ENCODE measurements at regions not wholly inside any gene's neighbourhood (a gene's known extent, or its start where the extent isn't known, plus 50 kb on each side); places are given as distances from the start of the nearest gene placed in this dataset.
"Not testable (repeated sequence)": the region's sequence is repeated elsewhere in the genome, so short reads cannot be mapped to it uniquely, and the experiment has no call there.

- TF ChIP-seq POLR2A (IDR thresholded peaks at IDR 0.05; ENCODE audit: low read depth, low read length), result no peak
- DNase-seq (ENCODE audit: insufficient read length, low spot score) (no peak), FAIRE-seq (no peak)
Observed at GRCh38 chr4:27964095-27964494, 1103.5 kb downstream of the STIM2 start.

GRCh38 chr4:27966664-27967063, 1106.0 kb downstream of the STIM2 start:
- no peak for FAIRE-seq
- DNase-seq (ENCODE audit: insufficient read length, low spot score), result no peak

GRCh38 chr4:27973056-27973455, 1112.4 kb downstream of the STIM2 start:
- DNase-seq (ENCODE audit: insufficient read length, low spot score) (no peak), FAIRE-seq (no peak)

More at GRCh38 chr4:27966664-27967063, 1106.0 kb downstream of the STIM2 start:
- no peak for TF ChIP-seq POLR2A (IDR thresholded peaks at IDR 0.05; ENCODE audit: low read depth, low read length)

GRCh38 chr4:27973700-27974099, 1113.1 kb downstream of the STIM2 start:
- FAIRE-seq, result no peak
- TF ChIP-seq POLR2A (IDR thresholded peaks at IDR 0.05; ENCODE audit: low read depth, low read length), result no peak
- no peak for DNase-seq (ENCODE audit: insufficient read length, low spot score)

More at GRCh38 chr4:27973056-27973455, 1112.4 kb downstream of the STIM2 start:
- TF ChIP-seq POLR2A (IDR thresholded peaks at IDR 0.05; ENCODE audit: low read depth, low read length), result no peak

- DNase-seq (ENCODE audit: insufficient read length, low spot score) (no peak), FAIRE-seq (no peak)
- no peak for TF ChIP-seq POLR2A (IDR thresholded peaks at IDR 0.05; ENCODE audit: low read depth, low read length)
Observed at GRCh38 chr4:27974339-27974738, 1113.7 kb downstream of the STIM2 start.

GRCh38 chr4:27974881-27975280, 1114.2 kb downstream of the STIM2 start:
- not testable (repeated sequence) for DNase-seq (ENCODE audit: insufficient read length, low spot score); FAIRE-seq

- not testable (repeated sequence) for FAIRE-seq; DNase-seq (ENCODE audit: insufficient read length, low spot score)
Observed at GRCh38 chr4:27978427-27979109, 1117.9 kb downstream of the STIM2 start.

- TF ChIP-seq POLR2A (IDR thresholded peaks at IDR 0.05; ENCODE audit: low read depth, low read length), result no peak
- FAIRE-seq (no peak), DNase-seq (ENCODE audit: insufficient read length, low spot score) (no peak)
Observed at GRCh38 chr4:27985522-27985921, 1124.9 kb downstream of the STIM2 start.

- TF ChIP-seq POLR2A (IDR thresholded peaks at IDR 0.05; ENCODE audit: low read depth, low read length), result no peak
- DNase-seq (ENCODE audit: insufficient read length, low spot score) (no peak), FAIRE-seq (no peak)
Observed at GRCh38 chr4:27986476-27986875, 1125.8 kb downstream of the STIM2 start.

GRCh38 chr4:28001698-28002097, 1141.1 kb downstream of the STIM2 start:
- DNase-seq (ENCODE audit: insufficient read length, low spot score), result no peak
- no peak for TF ChIP-seq POLR2A (IDR thresholded peaks at IDR 0.05; ENCODE audit: low read depth, low read length)
- no peak for FAIRE-seq

- FAIRE-seq (no peak), DNase-seq (ENCODE audit: insufficient read length, low spot score) (no peak)
- no peak for TF ChIP-seq POLR2A (IDR thresholded peaks at IDR 0.05; ENCODE audit: low read depth, low read length)
Observed at GRCh38 chr4:28004520-28004919, 1143.9 kb downstream of the STIM2 start.

- DNase-seq (ENCODE audit: insufficient read length, low spot score) (no peak), FAIRE-seq (no peak)
- TF ChIP-seq POLR2A (IDR thresholded peaks at IDR 0.05; ENCODE audit: low read depth, low read length), result no peak
Observed at GRCh38 chr4:28006021-28006420, 1145.4 kb downstream of the STIM2 start.

GRCh38 chr4:28007693-28008092, 1147.1 kb downstream of the STIM2 start:
- TF ChIP-seq POLR2A (IDR thresholded peaks at IDR 0.05; ENCODE audit: low read depth, low read length), result no peak
- no peak for FAIRE-seq
- DNase-seq (ENCODE audit: insufficient read length, low spot score), result no peak

GRCh38 chr4:28009541-28009940, 1148.9 kb downstream of the STIM2 start:
- FAIRE-seq (no peak), DNase-seq (ENCODE audit: insufficient read length, low spot score) (no peak)
- TF ChIP-seq POLR2A (IDR thresholded peaks at IDR 0.05; ENCODE audit: low read depth, low read length), result no peak

- no peak for DNase-seq (ENCODE audit: insufficient read length, low spot score)
- no peak for FAIRE-seq
- TF ChIP-seq POLR2A (IDR thresholded peaks at IDR 0.05; ENCODE audit: low read depth, low read length), result no peak
Observed at GRCh38 chr4:28010577-28011240, 1150.1 kb downstream of the STIM2 start.
